ENCODE measurements at regions not wholly inside any gene's neighbourhood (a gene's known extent, or its start where the extent isn't known, plus 50 kb on each side); places are given as distances from the start of the nearest gene placed in this dataset.

DNA sequence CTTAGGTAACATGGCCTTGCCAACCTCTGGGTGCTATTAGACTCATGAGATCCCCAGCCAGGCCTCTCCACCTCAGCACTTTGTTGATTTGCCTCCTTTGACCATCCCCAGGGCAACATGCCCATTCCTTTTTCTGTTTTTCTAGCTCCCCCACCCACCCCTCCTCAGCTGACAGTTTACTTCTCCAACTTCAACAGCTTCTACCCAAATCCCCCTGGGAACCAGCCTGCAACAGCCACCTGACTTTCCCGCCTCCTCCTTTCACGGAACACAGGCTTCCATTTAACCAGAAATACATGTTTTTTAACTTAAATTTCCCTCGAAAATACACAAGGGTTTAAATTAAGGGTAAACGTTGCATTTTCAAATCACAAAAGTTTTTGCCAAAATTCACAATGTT is 117.3 kb downstream of the DLEU7 start:
- TF ChIP-seq, protein P1, sequence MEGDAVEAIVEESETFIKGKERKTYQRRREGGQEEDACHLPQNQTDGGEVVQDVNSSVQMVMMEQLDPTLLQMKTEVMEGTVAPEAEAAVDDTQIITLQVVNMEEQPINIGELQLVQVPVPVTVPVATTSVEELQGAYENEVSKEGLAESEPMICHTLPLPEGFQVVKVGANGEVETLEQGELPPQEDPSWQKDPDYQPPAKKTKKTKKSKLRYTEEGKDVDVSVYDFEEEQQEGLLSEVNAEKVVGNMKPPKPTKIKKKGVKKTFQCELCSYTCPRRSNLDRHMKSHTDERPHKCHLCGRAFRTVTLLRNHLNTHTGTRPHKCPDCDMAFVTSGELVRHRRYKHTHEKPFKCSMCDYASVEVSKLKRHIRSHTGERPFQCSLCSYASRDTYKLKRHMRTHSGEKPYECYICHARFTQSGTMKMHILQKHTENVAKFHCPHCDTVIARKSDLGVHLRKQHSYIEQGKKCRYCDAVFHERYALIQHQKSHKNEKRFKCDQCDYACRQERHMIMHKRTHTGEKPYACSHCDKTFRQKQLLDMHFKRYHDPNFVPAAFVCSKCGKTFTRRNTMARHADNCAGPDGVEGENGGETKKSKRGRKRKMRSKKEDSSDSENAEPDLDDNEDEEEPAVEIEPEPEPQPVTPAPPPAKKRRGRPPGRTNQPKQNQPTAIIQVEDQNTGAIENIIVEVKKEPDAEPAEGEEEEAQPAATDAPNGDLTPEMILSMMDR (IDR thresholded peaks at IDR 0.05; ENCODE audit: low read depth, low read length), result no peak
- no peak for TF ChIP-seq POLR2A (IDR thresholded peaks at IDR 0.05; ENCODE audit: extremely low read depth, insufficient read length)
